Prostate gland (tissue), 2 donors: ENCODE measurements at regions not wholly inside any gene's neighbourhood (a gene's known extent, or its start where the extent isn't known, plus 50 kb on each side); places are given as distances from the start of the nearest gene placed in this dataset.

Experiments
- CTCF ChIP-seq, 4 experiments: fragments of 200-600 bp in 2 of 4; fragments of 450-650 bp in 2 of 4; sonication (generic) in 2 of 4; IDR thresholded peaks; 1 replicate in 3 of 4; 2 replicates in 1 of 4; pipeline ENCODE4 v1.5.1; 2016 to 2019; ENCODE audit warnings: antibody characterized with exemption in 4 of 4, mild to moderate bottlenecking in 2 of 4, moderate library complexity in 2 of 4
- POLR2A ChIP-seq: fragments of 450-650 bp; IDR thresholded peaks from one replicate; pipeline ENCODE4 v1.6.1; 2016; ENCODE audit warnings: antibody characterized with exemption, mild to moderate bottlenecking

DNA sequence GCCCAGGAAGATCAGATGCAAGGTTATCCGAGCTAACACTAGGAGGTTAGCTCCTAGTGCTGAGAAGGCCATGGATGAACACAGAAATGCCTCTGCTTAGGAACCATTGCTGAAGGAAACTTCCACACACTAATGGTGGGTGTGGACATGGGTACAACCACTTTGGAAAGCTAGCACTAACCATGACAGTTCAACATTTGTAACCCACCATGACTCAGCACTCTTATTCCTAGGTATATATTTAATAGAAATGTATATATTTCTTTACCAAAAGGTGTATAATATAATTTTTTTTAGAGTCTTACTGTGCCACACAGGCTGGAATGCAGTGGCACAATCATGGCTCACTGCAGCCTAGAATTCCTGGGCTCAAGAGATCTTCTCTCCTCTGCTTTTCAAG lies 85.3 kb upstream of the BTBD3 start:
- no peak for TF ChIP-seq CTCF (IDR thresholded peaks at IDR 0.05)
- no peak for TF ChIP-seq POLR2A
